Bronchial epithelial cell (primary cell): ENCODE measurements at regions not wholly inside any gene's neighbourhood (a gene's known extent, or its start where the extent isn't known, plus 50 kb on each side); places are given as distances from the start of the nearest gene placed in this dataset.

Source experiments
- DNase-seq: peaks from one replicate; pipeline ENCODE4 v3.0.0-alpha.2; 2010; ENCODE audit warnings: low read depth
- FAIRE-seq: peaks from 2 replicates; lab custom pipeline; 2011; peaks lifted over from hg19 to GRCh38; lab: Jason Lieb, UNC
- H3K27me3 ChIP-seq: 2 replicates; pipeline ENCODE4 v1.5.1; 2011; ENCODE audit warnings: low read length; ENCODE audit not compliant: control insufficient read depth, insufficient read depth
- H3K36me3 ChIP-seq: 2 replicates; pipeline ENCODE4 v1.5.1; 2011; ENCODE audit warnings: low read length; ENCODE audit not compliant: control insufficient read depth, insufficient read depth
- H3K4me3 ChIP-seq: 2 replicates; pipeline ENCODE4 v1.5.1; 2011; ENCODE audit warnings: mild to moderate bottlenecking, low read depth, low read length, control low read depth
- TF ChIP-seq, protein P1 (sequence below): IDR thresholded peaks from 2 replicates; pipeline ENCODE4 v1.5.1; 2011; ENCODE audit warnings: mild to moderate bottlenecking, moderate library complexity, low read length, control low read depth, inconsistent platforms; ENCODE audit not compliant: insufficient read depth, severe bottlenecking

DNA sequence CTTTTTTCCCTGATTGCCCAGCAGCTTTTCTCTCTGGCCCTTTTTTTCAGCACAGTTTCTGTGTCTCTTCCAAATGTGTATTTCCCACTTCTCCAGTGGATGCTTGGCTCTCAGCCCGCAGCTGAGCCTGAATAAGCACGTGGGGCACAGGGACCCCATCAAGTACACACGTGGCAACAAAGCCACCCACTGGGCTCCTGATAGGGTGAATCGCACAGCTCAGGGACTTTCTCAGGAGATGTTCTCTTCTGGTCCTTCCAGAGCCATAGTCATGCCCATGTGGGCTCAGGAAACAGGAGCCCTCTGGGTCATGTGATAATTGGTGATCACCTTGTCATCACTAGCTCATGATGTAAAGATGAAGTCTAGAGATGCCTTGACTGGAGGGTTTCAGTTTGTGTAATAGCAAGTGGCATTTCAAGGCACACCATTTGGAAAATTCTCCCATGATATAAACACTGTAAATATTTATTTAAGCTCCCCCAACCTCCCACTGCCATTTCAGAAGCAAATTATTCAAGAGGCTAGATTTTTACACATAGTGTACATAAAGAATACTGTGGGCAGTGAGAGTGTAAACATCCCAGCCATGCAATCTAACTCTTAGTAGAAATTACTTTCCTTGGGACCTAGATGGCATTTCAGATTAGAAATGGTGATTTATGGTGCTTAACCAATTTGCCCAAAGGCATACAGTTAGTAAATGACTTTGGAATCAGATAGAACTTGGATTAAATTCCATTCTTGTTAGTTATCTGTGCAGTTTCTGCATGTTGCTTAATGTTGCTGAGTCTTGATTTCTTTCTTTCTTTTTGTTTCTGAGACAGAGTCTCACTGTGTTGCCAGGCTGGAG, 597.5 kb downstream of the SLC4A3 start:
- TF ChIP-seq, protein P1, sequence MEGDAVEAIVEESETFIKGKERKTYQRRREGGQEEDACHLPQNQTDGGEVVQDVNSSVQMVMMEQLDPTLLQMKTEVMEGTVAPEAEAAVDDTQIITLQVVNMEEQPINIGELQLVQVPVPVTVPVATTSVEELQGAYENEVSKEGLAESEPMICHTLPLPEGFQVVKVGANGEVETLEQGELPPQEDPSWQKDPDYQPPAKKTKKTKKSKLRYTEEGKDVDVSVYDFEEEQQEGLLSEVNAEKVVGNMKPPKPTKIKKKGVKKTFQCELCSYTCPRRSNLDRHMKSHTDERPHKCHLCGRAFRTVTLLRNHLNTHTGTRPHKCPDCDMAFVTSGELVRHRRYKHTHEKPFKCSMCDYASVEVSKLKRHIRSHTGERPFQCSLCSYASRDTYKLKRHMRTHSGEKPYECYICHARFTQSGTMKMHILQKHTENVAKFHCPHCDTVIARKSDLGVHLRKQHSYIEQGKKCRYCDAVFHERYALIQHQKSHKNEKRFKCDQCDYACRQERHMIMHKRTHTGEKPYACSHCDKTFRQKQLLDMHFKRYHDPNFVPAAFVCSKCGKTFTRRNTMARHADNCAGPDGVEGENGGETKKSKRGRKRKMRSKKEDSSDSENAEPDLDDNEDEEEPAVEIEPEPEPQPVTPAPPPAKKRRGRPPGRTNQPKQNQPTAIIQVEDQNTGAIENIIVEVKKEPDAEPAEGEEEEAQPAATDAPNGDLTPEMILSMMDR: no peak
- Histone ChIP-seq H3K27me3 (no peaks in the 10 kb centered on the region), H3K36me3 (no peaks in the 10 kb centered on the region), H3K4me3 (no peak overlapping the region)
- DNase-seq: peak; percentile 89
- FAIRE-seq: peak; percentile 73

DNA sequence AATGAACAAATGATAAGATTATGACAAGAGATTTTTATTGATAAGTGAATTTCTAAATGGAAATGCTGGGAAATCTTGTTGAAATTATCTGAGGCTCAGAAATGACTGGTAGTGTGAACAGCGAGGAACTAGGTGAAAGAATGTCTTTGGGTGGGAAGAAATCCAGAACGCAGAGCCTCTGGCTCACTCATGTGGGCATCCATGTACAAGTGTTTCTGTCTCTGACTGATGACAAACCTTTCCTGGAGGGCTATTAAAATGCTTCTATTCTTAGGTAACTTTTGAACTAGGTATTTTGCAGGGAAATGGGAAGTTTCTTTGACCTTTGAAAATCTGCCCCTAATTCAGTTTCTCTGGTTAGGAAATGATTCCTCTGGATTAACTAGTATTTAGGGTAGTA, 598.6 kb downstream of the SLC4A3 start:
- DNase-seq (no peak), FAIRE-seq (no peak)
- H3K4me3 ChIP-seq: no peak overlapping the region

DNA sequence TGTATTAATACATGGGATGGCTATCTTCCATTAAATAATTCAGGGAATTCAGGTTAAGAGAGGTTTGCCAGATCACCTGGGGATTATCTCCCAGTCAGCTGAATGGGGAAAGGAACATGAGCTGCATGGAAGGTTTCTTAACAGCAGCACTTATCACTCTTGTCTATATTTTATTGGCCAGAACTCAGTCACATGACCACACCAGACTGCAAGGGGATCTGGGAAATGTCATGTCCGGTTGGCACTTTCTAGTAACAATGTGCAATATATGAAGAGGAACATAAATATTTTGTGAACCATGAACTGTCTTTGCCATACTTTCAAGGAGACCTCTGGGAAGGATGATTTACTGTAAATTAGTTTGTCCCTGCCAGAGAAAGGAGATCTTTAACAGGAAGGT, 599.1 kb downstream of the SLC4A3 start:
- Histone ChIP-seq H3K27me3 (no peaks in the 10 kb centered on the region), H3K4me3 (no peak overlapping the region), H3K36me3 (no peaks in the 10 kb centered on the region)
- FAIRE-seq (no peak), DNase-seq (no peak)
- TF ChIP-seq, protein P1: no peak

More for the DNA sequence above, 598.6 kb downstream of the SLC4A3 start:
- no peaks in the 10 kb centered on the region for H3K27me3 ChIP-seq
- TF ChIP-seq, protein P1: no peak
- H3K36me3 ChIP-seq: no peaks in the 10 kb centered on the region

DNA sequence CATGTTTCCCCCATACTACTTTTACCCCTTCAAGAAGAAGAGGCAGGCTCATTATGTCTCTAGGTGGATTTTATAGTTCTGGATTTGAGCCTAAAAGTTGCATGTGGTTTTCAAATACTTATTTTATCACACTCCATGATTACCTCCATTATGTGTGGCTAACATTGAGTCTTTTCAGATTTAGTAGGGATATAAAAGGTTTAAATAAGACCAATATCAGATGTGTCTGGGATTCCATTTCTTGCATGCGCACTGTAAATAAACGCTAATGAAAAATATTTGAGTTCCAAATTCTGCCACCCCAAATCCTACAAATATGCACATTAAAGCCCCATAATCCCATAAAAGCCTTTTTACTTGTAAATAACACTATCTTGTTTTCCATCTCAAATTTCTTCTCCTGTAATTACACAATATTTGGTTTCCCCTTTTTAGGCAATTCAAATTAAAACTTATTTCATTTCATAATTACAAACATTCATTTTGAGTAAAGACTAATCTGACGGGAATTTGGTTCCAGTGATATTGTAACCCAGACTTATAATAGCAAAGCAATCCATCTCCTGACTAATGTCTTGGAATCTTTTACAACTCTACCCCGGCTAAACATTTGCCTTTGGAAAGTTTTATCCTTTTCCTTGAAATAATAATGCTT, 600.0 kb downstream of the SLC4A3 start:
- FAIRE-seq (no peak), DNase-seq (no peak)
- TF ChIP-seq, protein P1: no peak
- Histone ChIP-seq H3K4me3 (no peak overlapping the region), H3K27me3 (no peaks in the 10 kb centered on the region), H3K36me3 (no peaks in the 10 kb centered on the region)

DNA sequence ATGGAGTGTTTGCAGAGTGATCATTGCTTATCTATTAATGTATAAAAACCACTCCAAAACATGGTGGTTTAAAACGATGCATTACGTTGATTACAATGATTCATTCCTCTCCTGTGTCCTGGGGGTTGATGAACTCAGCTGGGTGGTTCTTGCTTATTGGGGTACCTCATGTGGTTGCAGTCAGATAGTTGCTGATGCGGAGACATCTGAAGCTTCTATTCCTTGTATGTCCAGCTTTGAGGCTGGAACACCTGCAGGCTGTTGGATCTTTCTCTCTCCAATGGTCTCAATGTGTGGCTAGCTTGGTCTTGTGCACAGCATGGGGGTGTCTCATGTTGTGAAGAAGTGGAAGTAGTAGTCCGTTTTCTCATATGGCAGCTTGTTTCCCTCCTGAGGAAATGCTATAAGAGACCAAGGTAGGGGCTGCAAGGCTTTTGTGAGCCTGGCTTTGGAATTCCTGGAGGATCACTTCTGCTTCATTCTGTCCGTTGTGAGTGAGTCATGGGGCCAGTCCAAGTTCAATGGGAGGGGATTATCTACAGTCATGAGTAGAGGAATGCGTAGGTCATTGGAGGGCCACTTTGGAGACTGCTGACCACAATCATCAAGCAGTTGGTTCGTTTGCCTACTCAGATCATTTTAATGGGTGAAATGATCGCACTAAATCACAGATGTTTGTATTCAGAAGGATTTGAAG, 601.0 kb downstream of the SLC4A3 start:
- TF ChIP-seq, protein P1: no peak
- H3K27me3 ChIP-seq: no peaks in the 10 kb centered on the region
- peak; percentile 7 for FAIRE-seq
- H3K4me3 ChIP-seq: no peak overlapping the region
- DNase-seq: peak; percentile 90
- H3K36me3 ChIP-seq: no peaks in the 10 kb centered on the region
